ENCODE measurements at regions not wholly inside any gene's neighbourhood (a gene's known extent, or its start where the extent isn't known, plus 50 kb on each side); places are given as distances from the start of the nearest gene placed in this dataset.
A peak's percentile ranks its signal among the peaks of the same experiment; 100 is the strongest.

- TF ChIP-seq REST (IDR thresholded peaks at IDR 0.05; ENCODE audit: borderline replicate concordance) (no peak), REST (CRISPR knock-in tag; IDR thresholded peaks at IDR 0.05; ENCODE audit: low read depth) (peak; percentile 23; the same call in 1 of the 2 replicates), IFI16 (CRISPR knock-in tag; IDR thresholded peaks at IDR 0.05) (peak; percentile 8; the same call in 1 of the 2 replicates), HOXB6 (CRISPR knock-in tag; IDR thresholded peaks at IDR 0.05; ENCODE audit: borderline replicate concordance) (no peak), E2F6 (IDR thresholded peaks at IDR 0.05; ENCODE audit: borderline replicate concordance in 1 of 2, extremely low read depth in 1 of 2, insufficient read depth in 1 of 2, insufficient read length in 1 of 2, low read depth in 1 of 2, low read length in 1 of 2, poor library complexity in 1 of 2, severe bottlenecking in 1 of 2) (peak in 1 of 2 experiments; percentile 32), KAT2B (IDR thresholded peaks at IDR 0.05; ENCODE audit: low read depth, low read length) (no peak)
Observed at GRCh38 chr6:6885521-6886170, 222.1 kb upstream of the RREB1 start (continued).

Measured in K562 (cell line).